NB4 (cell line): ENCODE measurements at regions not wholly inside any gene's neighbourhood (a gene's known extent, or its start where the extent isn't known, plus 50 kb on each side); places are given as distances from the start of the nearest gene placed in this dataset.

Experiments
- DNase-seq: peaks from one replicate; pipeline ENCODE4 v3.0.0; 2010; ENCODE audit warnings: low read depth
- H3K4me3 ChIP-seq: one replicate; pipeline ENCODE4 v1.5.1; 2011; ENCODE audit warnings: mild to moderate bottlenecking, low read depth, low read length, moderate library complexity
- CTCF ChIP-seq: IDR thresholded peaks from one replicate; pipeline ENCODE4 v1.5.1; 2012; ENCODE audit warnings: low read depth, low read length
- MAX ChIP-seq: IDR thresholded peaks from 2 replicates; pipeline ENCODE4 v1.6.1; 2011; ENCODE audit warnings: low read depth, low read length
- MYC ChIP-seq: IDR thresholded peaks from 2 replicates; pipeline ENCODE4 v1.6.1; 2011; ENCODE audit warnings: low read depth, low read length
- POLR2A ChIP-seq: IDR thresholded peaks from 2 replicates; pipeline ENCODE4 v1.6.1; 2011; ENCODE audit warnings: mild to moderate bottlenecking; ENCODE audit not compliant: insufficient read length; ENCODE audit errors: extremely low read depth

GRCh38 chr2:82169379-82169778 is 1864.8 kb upstream of the LRRTM1 start:
- TF ChIP-seq MYC: no peak
- no peak for TF ChIP-seq POLR2A
- no peak for TF ChIP-seq MAX
- TF ChIP-seq CTCF: no peak
- no peak overlapping the region for H3K4me3 ChIP-seq
- no peak for DNase-seq

GRCh38 chr2:82165377-82165776 is 1860.8 kb upstream of the LRRTM1 start:
- no peak for DNase-seq
- TF ChIP-seq CTCF: no peak

GRCh38 chr2:82158150-82158549 is 1853.6 kb upstream of the LRRTM1 start:
- DNase-seq: no peak
- no peak for TF ChIP-seq MYC
- no peak for TF ChIP-seq POLR2A
- no peak for TF ChIP-seq CTCF
- no peak for TF ChIP-seq MAX
- no peak overlapping the region for H3K4me3 ChIP-seq

More at GRCh38 chr2:82165377-82165776, 1860.8 kb upstream of the LRRTM1 start:
- H3K4me3 ChIP-seq: no peak overlapping the region

GRCh38 chr2:82155469-82155868 is 1850.9 kb upstream of the LRRTM1 start:
- TF ChIP-seq CTCF: no peak
- no peak for TF ChIP-seq POLR2A
- no peak for TF ChIP-seq MAX
- no peak for TF ChIP-seq MYC
- no peak overlapping the region for H3K4me3 ChIP-seq
- DNase-seq: no peak

- DNase-seq: no peak
- no peak for TF ChIP-seq MYC
- TF ChIP-seq MAX: no peak
- no peak for TF ChIP-seq POLR2A
- no peak for TF ChIP-seq CTCF
- no peak overlapping the region for H3K4me3 ChIP-seq
These were observed 1838.8 kb upstream of the LRRTM1 start for GRCh38 chr2:82143343-82143742.

GRCh38 chr2:82139979-82140611 is 1835.5 kb upstream of the LRRTM1 start:
- no peak for TF ChIP-seq MYC
- no peak for TF ChIP-seq MAX
- no peak for TF ChIP-seq POLR2A
- no peak for TF ChIP-seq CTCF
- no peak for DNase-seq
- H3K4me3 ChIP-seq: no peak overlapping the region
